ENCODE measurements at regions not wholly inside any gene's neighbourhood (a gene's known extent, or its start where the extent isn't known, plus 50 kb on each side); places are given as distances from the start of the nearest gene placed in this dataset.

- no peak for DNase-seq (ENCODE audit: low spot score)
These were observed 1494.6 kb upstream of the DDX18 start for GRCh38 chr2:116319935-116320334.

DNA sequence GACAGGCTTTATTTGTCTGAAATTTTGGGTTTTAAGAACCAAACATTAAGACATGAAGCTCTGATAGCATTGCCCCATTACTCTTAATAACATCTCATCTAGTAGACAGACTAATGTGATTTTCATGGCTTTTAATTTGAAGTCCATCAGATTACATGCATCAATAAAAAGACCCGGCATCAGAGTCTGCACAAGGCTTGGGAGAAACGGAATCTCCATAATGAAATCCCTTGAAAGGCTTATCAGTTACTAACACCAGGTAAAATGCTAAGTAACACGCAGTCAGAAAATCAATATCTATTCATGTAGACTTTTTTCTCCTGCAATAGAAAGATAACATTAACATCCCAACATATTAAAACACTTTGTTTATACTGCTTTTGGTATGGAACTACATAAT, 1485.2 kb upstream of the DDX18 start:
- no peak for DNase-seq (ENCODE audit: low spot score)

DNA sequence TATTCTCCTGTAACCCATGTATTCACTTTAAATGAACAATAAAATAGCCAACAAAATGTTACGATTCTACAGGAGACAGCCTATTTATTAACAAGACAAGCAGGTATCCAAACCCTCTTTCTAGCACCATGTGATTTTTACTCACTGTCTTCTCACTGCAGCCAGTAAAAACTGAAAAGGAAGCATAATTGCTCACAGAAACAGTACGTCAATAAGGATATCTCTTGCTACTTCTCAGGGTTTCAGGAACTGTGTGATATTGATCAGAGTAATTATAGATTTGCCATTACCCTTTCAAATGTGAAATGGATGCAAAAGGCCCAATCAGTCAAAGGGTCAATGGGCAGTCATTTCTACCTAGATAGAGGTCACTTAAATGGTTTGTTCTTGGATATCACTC, 1473.8 kb upstream of the DDX18 start:
- DNase-seq (ENCODE audit: low spot score): no peak

- no peak for DNase-seq (ENCODE audit: low spot score)
These were observed 1448.3 kb upstream of the DDX18 start for GRCh38 chr2:116366212-116366611.

DNA sequence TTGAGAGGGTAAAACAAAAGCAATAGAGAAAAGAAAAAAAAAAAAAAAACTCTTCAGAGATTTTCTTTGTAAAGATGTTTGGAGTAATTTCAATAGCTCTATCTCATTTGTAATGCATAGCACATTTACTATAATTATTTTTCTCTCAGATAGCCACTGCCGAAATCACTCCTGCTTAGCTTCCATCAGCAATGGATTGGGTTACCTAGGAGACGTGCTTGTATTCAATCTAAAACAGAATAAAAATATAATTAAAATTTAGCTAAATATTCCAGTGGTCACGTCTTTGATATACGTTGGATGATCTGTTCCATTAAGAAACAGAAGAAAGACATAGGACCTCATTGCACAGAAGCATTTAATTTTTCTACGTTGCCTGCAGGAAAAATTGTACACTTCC, 1435.7 kb upstream of the DDX18 start:
- no peak for DNase-seq (ENCODE audit: low spot score)

DNA sequence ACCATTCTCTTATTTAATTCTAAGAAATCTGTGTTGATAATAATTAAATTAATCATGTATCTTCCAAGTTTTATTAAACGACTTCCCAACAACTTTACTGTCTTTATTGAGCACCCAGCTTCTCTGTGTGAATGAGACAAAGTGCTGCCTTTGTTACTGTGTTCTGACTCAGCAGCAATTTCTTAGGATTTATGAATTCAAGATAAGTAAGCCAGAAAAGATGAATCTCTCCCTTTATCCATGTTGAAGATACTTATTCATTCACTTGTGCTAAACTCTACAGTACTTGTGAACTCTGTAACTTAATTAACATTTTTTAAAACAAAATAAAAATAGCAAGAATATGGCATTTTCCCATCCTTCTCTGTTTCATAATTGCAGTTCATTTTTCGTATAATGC, 1403.3 kb upstream of the DDX18 start:
- no peak for DNase-seq (ENCODE audit: low spot score)

DNA sequence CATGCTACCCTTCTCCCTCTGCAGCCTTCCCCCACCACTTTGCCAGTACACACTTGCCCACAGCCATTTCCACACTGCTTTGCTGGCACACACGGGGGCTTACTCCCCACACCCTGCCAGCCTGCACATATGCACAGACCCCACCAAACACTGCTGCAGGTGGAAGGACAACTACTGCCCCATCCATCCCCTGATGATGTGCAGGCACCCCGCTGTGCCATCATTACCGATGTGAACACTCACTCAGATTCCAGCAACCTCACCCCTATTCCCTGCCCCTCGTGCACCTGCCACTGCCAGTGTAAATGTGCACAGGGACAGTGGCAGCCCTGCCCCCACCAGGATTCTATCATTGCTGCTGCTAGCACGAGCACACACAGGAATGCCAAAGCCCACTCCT, 1400.8 kb upstream of the DDX18 start:
- DNase-seq (ENCODE audit: low spot score): no peak

DNA sequence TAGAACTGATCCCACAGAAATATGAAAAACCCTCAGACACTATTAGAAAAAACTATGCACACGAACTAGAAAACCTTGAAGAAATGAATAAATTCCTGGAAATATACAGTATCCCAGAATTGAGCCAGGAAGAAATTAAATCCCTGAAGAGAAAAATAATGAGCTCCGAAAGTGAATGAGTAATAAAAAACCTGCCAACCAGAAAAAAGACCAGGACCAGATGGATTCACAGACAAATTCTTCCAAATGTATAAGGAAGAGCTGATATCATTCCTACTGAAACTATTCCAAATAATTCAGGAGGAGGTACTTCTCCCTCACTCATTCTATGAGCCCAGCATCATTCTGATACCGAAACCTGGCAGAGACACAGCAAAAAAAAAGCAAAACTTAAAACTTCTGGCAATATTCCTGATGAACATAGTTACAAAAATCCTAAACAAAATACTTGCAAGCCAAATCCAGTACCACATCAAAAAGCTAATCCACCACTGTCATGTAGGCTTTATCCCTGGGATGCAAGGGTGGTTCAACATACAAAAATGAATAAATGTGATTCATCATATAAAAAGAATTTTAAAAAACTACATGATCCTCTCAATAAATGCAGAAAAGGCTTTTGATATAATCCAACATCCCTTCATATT, 1397.6 kb upstream of the DDX18 start:
- DNase-seq (ENCODE audit: low spot score): no peak

GRCh38 chr2:116435648-116436047, 1378.8 kb upstream of the DDX18 start:
- no peak for DNase-seq (ENCODE audit: low spot score)

GRCh38 chr2:116440104-116440653, 1374.3 kb upstream of the DDX18 start:
- no peak for DNase-seq (ENCODE audit: low spot score)

DNA sequence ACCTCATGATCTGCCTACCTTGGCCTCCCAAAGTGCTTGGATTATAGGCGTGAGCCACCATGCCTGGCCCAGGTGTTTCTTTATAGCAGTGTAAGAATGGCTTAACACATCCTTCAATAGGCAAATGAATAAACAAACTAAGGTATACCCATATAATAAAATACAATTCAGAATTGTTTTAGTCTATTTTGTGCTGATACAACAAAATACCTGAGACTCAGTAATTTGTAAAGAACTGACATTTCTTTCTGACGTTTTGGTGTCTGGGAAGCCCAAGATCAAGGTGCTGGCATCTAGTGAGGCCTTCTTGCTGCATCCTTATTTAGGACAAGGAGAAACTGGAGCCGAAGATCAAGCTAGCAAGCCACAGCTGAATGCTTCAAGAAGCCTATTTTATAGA, 1372.1 kb upstream of the DDX18 start:
- no peak for DNase-seq (ENCODE audit: low spot score)

DNA sequence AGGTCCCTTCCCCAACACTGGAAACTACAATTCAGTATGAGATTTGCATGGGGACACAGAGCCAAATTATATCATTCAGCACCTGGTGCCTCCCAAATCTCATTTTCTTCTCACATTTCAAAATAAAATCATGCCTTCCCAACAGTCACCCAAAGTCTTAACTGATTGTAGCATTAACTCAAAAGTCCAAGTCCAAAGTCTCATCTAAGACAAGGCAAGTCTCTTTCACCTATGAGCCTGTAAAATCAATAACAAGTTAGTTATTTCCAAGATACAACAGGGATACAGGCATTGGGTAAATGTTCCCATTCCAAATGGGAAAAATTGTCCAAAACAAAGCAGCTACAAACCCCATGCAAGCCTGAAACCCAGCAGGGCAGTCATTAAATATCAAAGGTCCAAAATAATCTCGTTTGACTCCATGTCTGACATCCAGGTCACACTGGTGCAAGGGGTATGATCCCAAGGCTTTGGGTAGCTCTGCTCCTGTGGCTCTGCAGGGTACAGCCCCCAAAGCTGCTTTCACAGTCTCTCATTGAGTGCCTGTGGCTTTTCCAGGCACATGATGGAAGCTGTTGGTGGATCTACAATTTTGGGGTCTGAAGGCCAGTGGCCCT, 1370.1 kb upstream of the DDX18 start:
- DNase-seq (ENCODE audit: low spot score): no peak

DNA sequence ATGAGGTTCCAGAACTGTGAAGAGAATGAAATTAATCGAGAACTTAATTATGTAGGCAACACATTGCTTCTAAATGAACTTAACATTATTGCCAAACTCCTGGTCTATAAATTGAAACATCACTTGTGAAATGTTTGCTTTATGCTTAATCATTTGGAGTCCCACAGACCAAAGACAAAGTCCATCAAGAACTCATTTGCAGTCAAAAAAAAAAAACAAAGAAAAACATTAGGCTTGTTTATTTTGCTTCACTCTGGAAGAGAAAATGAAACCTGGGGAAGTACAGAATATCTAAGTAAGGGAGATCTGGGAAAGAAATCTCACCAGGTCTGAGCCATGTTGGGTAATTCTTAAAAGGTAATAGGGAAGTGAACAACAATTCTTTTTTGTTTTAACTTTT, 1363.5 kb upstream of the DDX18 start:
- DNase-seq (ENCODE audit: low spot score): no peak

- DNase-seq (ENCODE audit: low spot score): no peak
These were observed 1361.8 kb upstream of the DDX18 start for GRCh38 chr2:116452651-116453050.

DNA sequence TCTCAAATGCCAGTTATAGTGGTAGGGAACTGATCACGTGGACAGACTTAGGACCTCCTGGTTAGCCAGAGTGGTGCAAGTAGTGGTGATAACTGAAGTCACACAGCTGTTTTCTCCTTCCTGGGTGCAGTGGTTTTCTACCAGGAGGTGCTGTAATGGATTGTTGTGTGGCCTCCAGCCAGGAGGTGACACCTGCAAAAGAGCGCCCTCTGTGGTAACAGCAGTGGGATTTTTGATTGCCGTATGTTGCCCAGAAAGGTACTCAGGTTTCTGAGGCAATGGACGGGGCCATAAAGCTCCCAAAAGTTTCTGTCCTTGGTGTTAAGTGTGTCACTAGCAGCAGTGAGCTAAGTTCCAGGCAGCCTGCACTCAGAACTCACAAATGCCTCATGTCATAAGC, 1358.1 kb upstream of the DDX18 start:
- DNase-seq (ENCODE audit: low spot score): no peak

DNA sequence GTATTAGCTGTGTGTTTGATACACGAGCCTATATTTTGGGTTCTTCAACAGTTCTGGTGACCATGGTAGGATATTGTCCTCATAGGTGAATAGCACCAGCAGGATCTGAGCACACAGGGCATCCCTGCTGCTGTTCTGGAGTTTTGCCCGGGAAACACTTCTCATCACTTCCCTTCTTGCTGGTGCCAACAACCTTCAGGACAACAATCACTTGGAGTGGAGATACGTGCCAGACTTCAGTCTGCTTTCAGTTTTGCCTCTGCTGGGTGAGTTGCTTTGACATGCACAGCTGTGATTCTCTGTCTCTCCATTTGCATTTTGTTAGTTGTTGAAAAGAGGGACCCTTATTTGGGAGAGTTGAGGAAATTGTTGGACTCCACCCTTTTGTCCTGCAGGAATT, 1347.2 kb upstream of the DDX18 start:
- DNase-seq (ENCODE audit: low spot score): no peak

GRCh38 chr2:116477229-116477628, 1337.3 kb upstream of the DDX18 start:
- DNase-seq (ENCODE audit: low spot score): no peak

DNA sequence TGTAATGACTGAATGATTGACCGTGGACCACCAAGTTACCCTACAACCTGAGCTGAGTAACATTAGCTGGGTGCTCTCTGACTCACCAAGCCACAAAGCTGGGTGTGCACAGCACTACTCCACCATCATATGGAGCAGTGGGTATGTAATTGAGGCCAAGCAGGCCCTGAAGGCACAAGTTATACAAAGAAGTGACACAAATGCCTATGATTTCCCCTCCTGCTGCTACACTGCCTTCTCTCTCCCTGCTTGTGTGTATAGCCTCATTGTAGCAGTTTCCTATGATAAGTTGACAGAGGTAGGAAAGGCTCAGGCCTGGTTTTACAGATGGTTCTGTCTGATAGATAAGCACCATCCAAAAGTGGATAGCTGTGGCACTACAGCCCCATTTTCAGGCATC, 1327.2 kb upstream of the DDX18 start:
- DNase-seq (ENCODE audit: low spot score): no peak

DNA sequence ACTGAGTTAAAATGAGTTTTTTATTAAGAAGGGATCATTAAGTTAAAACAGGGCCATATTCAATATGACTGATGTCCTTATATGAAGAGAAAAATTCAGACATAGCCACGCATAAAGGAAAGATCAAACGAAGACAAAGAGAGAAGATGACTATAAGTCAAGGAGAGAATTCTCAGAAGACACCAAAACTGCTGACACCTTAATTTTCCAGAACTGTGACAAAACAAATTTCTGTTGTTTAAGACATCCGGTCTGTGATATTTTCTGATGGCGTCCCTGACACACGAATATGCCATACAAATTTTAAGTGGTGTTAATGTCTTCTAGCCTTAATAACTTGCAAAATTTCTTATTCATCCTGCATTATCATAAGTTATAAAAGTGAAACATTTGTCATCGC, 1325.2 kb upstream of the DDX18 start:
- no peak for DNase-seq (ENCODE audit: low spot score)

DNA sequence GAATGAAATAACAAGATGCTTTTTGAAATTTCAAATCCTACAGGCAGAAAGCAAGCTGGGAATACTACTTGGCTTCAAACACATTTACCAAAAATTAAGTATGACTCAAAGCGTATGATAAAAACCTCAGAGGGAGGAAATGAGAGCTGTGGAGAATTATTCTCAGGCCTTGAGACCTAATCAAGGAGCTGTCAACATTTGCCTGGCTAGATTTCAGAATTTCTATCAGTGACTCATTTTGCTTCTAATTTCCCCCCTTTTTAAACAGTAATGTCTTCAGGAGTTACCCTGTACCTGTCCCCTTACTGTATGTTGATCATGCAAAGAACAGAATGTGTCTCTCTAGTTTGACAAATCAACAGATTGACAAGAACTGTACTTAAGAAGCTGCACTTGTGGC, 1324.5 kb upstream of the DDX18 start:
- no peak for DNase-seq (ENCODE audit: low spot score)

DNA sequence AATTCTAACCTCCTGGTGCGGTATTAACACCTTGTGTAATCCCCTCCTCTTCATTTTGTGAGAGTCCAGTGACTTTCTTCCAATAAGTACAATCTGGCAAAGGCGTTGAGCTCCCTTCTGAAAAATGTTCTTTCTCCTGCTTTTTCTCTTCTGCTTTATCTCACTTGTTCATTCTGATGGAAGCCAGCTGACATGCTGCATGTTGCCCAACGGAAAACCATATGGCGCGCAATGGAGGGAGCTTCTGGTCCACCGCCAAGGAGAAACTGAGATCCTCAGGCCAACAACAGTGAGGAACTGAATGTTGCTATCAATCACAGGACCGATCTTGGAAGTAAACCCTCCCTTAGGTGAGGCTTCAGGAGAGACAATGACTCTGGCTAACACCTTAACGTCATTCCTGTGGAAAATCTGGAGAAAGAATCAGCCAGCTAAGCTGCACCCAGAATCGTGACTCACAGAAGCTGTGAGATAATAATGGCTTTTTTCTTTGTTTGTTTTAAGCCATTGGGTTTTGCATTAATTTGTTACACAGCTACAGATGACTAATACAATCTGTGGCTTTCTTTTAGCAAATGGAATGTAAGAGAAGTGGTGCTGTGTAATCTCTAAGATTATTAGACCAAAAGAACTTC, 1323.9 kb upstream of the DDX18 start:
- DNase-seq (ENCODE audit: low spot score): no peak

- no peak for DNase-seq (ENCODE audit: low spot score)
These were observed 1323.2 kb upstream of the DDX18 start for GRCh38 chr2:116491292-116491691.

DNA sequence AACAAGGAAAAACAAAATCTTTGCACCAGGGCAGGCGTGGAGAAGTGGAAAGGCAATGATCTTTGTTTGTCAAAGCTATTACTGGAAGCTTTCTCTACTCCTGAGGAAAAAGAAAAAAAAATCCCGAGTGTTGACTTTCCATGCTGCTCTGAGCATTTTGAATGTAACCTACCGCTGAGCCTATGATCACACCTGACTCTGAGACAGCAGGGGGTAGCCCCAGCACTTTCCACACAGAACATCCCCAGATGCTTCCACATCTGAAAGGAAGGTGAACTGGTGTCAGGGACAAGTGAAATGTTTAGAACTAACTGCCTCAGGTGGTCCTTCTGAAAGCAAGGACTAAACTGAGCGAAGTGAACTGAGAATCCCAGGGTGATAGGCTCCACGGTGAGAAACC, 1315.1 kb upstream of the DDX18 start:
- DNase-seq (ENCODE audit: low spot score): no peak
